GM12865 (cell line): ENCODE measurements at regions not wholly inside any gene's neighbourhood (a gene's known extent, or its start where the extent isn't known, plus 50 kb on each side); places are given as distances from the start of the nearest gene placed in this dataset.

Experiments used
- DNase-seq: peaks from one replicate; pipeline ENCODE4 v3.0.0; 2010; ENCODE audit warnings: low read depth
- H3K4me3 ChIP-seq: 2 replicates; pipeline ENCODE4 v1.5.1; 2011; ENCODE audit warnings: mild to moderate bottlenecking, low read depth, low read length, control low read depth
- CTCF ChIP-seq: IDR thresholded peaks from 2 replicates; pipeline ENCODE4 v1.5.1; 2011; ENCODE audit warnings: low read length, control low read depth, low read depth, inconsistent platforms; ENCODE audit not compliant: insufficient read depth; ENCODE audit errors: missing control alignments

- DNase-seq: no peak
- no peak for TF ChIP-seq CTCF
- no peak overlapping the region for H3K4me3 ChIP-seq
These were observed 175.8 kb upstream of the CCDC150 start for GRCh38 chr2:196463706-196464105.

GRCh38 chr2:196464311-196464710 is 175.2 kb upstream of the CCDC150 start:
- TF ChIP-seq CTCF: no peak
- H3K4me3 ChIP-seq: no peak overlapping the region
- DNase-seq: no peak

GRCh38 chr2:196466581-196466980 is 172.9 kb upstream of the CCDC150 start:
- no peak for DNase-seq
- TF ChIP-seq CTCF: no peak
- no peak overlapping the region for H3K4me3 ChIP-seq

GRCh38 chr2:196468394-196468793 is 171.1 kb upstream of the CCDC150 start:
- DNase-seq: peak; percentile 16
- TF ChIP-seq CTCF: peak; percentile 9
- H3K4me3 ChIP-seq: no peak overlapping the region

- no peak for TF ChIP-seq CTCF
- no peak overlapping the region for H3K4me3 ChIP-seq
- DNase-seq: no peak
These were observed 165.9 kb upstream of the CCDC150 start for GRCh38 chr2:196473617-196474016.

GRCh38 chr2:196475611-196476010 is 163.9 kb upstream of the CCDC150 start:
- TF ChIP-seq CTCF: no peak
- no peak overlapping the region for H3K4me3 ChIP-seq
- DNase-seq: no peak

- H3K4me3 ChIP-seq: no peak overlapping the region
- no peak for TF ChIP-seq CTCF
- no peak for DNase-seq
These were observed 160.9 kb upstream of the CCDC150 start for GRCh38 chr2:196478588-196478987.
